ENCODE measurements at regions not wholly inside any gene's neighbourhood (a gene's known extent, or its start where the extent isn't known, plus 50 kb on each side); places are given as distances from the start of the nearest gene placed in this dataset.

DNA sequence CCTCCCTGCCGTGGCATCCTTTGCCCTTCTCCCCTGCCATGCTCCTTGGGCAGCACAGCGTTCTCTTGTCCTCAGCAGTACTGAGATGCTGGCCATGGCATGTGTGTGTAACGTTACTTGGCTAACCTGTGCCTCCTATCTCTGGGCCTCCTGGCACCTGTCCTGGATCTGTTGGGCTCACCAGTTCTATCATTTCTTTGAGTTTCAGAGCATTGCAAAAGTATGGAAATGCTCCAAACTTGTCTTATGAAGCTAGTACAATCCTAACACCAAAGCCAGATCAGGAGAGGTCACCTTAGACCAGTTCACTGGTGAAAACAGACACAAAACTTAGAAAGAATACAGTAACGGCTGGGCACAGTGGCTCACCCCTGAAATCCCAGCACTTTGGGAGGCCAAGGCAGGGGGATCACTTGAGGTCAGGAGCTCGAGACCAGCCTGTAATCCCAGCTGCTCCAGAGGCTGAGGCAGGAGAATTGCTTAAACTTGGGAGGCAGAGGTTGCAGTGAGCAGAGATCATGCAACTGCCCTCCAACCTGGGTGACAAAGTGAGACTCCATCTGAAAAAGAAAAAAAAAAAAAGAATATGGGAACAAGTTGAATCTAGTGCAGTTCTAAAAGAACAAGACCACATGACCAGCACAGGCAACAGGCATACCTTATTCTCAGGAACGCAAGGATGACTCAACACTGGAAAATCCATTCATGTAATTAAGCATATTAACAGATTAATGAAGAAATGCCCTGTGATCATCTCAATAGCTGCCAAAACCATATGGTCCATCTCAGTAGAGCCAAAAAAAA lies 62.4 kb upstream of the TRPM1 start:
- intact Hi-C loops (cut with DNase I): no loop called here
- peaks cover 0 to 11% (median 0%) of the 10 kb centered on the region in 9 donors for H3K4me1 ChIP-seq
- 69 to 71% methylated on average over 6 of the region's 6 CpGs for WGBS, 2 donors
- TF ChIP-seq, protein P1, sequence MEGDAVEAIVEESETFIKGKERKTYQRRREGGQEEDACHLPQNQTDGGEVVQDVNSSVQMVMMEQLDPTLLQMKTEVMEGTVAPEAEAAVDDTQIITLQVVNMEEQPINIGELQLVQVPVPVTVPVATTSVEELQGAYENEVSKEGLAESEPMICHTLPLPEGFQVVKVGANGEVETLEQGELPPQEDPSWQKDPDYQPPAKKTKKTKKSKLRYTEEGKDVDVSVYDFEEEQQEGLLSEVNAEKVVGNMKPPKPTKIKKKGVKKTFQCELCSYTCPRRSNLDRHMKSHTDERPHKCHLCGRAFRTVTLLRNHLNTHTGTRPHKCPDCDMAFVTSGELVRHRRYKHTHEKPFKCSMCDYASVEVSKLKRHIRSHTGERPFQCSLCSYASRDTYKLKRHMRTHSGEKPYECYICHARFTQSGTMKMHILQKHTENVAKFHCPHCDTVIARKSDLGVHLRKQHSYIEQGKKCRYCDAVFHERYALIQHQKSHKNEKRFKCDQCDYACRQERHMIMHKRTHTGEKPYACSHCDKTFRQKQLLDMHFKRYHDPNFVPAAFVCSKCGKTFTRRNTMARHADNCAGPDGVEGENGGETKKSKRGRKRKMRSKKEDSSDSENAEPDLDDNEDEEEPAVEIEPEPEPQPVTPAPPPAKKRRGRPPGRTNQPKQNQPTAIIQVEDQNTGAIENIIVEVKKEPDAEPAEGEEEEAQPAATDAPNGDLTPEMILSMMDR (IDR thresholded peaks at IDR 0.05): no peak
- H3K4me3 ChIP-seq: no peak overlapping the region
- no peak for DNase-seq
- no peak for ATAC-seq
- no peaks in the 10 kb centered on the region for H3K9me3 ChIP-seq
- no peak overlapping the region for H3K27ac ChIP-seq
- H3K36me3 ChIP-seq: no peaks in the 10 kb centered on the region
- H3K27me3 ChIP-seq: no peaks in the 10 kb centered on the region

DNA sequence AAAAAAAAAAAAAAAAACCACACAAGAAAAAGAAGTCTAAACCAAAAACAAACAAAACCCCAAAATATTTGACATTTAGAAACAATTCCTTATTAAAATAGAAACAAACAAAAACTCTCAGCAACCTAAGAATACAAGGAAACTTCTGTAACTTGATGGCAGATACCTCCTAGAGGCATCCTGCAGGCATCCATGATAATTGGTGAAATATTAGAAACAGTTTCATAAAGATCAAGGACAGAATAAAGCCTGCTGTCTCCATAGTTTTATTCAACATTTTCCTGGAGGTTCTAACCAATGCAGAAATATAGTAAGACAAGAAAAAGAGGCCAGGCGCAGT lies 63.0 kb upstream of the TRPM1 start:
- ATAC-seq: no peak
- WGBS, 2 donors: 98 to 100% methylated on average over 1 of the region's 1 CpG
- intact Hi-C loops (cut with DNase I): no loop called here
- DNase-seq: no peak
- Histone ChIP-seq H3K36me3 (no peaks in the 10 kb centered on the region), H3K4me1 (peaks cover 0 to 5% (median 0%) of the 10 kb centered on the region in 9 donors), H3K4me3 (no peak overlapping the region), H3K9me3 (no peaks in the 10 kb centered on the region), H3K27me3 (no peaks in the 10 kb centered on the region), H3K27ac (no peak overlapping the region)
- TF ChIP-seq, protein P1 (IDR thresholded peaks at IDR 0.05): no peak

DNA sequence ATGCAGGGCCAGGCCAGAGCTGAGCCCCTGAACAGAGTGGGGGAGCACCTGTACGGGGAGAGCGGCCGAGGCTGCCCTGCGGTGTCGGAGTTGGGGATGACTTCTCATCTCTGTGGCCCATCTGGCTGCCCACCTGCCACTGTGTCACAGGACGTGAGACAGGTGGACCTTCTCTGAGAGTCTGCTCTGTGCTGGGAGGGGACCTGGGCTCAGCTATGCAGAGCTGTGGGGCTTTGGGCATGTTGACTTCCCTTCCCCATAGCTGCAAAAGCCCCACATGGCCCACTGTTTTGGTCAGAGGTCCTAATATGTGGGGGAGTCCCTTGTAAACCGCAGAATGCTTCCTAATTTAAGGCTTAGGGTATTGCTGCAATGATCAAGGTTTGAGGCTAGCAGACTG lies 68.0 kb upstream of the TRPM1 start:
- 95 to 96% methylated on average over 7 of the region's 7 CpGs for WGBS, 2 donors
- ATAC-seq (no peak), DNase-seq (no peak)
- no peaks in the 10 kb centered on the region for H3K27me3 ChIP-seq
- no peaks in the 10 kb centered on the region for H3K4me1 ChIP-seq
- intact Hi-C loops (cut with DNase I): no loop called here
- H3K9me3 ChIP-seq: no peaks in the 10 kb centered on the region
- H3K27ac ChIP-seq: no peak overlapping the region
- no peak overlapping the region for H3K4me3 ChIP-seq
- no peaks in the 10 kb centered on the region for H3K36me3 ChIP-seq
- TF ChIP-seq, protein P1 (IDR thresholded peaks at IDR 0.05): no peak

DNA sequence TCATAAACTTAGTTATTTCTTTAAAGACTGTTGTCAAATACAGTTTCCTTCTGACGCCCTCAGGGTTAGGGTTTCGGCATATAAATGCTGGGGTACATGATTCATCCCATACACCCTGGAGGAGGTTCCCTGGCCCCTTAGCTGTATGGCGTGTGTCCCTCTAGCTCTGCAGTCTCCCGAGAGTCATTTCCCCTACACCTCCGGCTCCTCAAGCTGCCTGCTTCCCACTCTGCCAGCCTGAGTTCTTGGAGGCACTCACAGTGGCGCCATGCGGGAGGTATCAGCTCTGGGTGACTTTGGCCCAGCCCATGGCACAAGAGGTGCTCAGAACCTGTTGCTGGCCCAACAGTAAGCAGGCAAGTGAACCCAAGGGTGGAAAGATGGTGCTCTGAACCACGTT lies 70.2 kb upstream of the TRPM1 start:
- TF ChIP-seq, protein P1 (IDR thresholded peaks at IDR 0.05): no peak
- no peak for DNase-seq
- H3K36me3 ChIP-seq: no peaks in the 10 kb centered on the region
- WGBS, 2 donors: 88 to 90% methylated on average over 8 of the region's 8 CpGs
- H3K4me3 ChIP-seq: no peak overlapping the region
- intact Hi-C loops (cut with DNase I): no loop called here
- H3K27me3 ChIP-seq: no peaks in the 10 kb centered on the region
- no peak for ATAC-seq
- no peak overlapping the region for H3K27ac ChIP-seq
- no peaks in the 10 kb centered on the region for H3K9me3 ChIP-seq
- no peaks in the 10 kb centered on the region for H3K4me1 ChIP-seq
